Ovary (tissue), 3 donors: ENCODE measurements at regions not wholly inside any gene's neighbourhood (a gene's known extent, or its start where the extent isn't known, plus 50 kb on each side); places are given as distances from the start of the nearest gene placed in this dataset.

ENCODE experiments used
- EP300 ChIP-seq: sonication (generic); formaldehyde crosslinking; IDR thresholded peaks from one replicate; pipeline ENCODE4 v1.6.1; 2017; ENCODE audit warnings: antibody characterized with exemption
- POLR2A ChIP-seq: fragments of 450-650 bp; IDR thresholded peaks from one replicate; pipeline ENCODE4 v1.6.1; 2017; ENCODE audit warnings: antibody characterized with exemption, mild to moderate bottlenecking, moderate library complexity
- TF ChIP-seq, protein P1 (sequence below), 3 donors: fragments of 450-650 bp in 2 of 3; fragments of 200-600 bp in 1 of 3; IDR thresholded peaks; one replicate each; pipeline versions ENCODE4 v1.5.1 to v1.8.0; 2016 to 2022; ENCODE audit warnings: antibody characterized with exemption in 3 of 3, mild to moderate bottlenecking in 1 of 3
- donor health status: DM: no; HTN: no; CAD: no.

DNA sequence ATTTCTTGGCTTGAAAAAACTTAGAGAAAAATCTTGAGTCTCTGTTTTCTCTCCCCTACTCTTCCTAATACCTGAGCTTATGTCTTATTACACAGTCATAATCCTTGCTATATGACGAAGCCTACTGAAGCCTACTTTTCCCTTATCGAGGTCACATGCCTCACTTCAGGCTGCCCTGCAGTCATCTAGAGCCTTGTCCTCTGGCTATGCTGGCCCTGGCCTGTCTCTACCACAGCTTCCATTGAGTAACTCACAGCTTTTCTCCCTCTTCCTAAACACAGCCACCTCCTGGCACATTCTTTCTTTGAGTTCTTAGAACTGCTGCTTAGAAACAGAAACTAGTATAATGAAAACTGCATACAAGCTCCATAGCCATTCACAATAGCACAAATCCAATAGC is 1698.3 kb downstream of the STIM2 start:
- TF ChIP-seq, protein P1, sequence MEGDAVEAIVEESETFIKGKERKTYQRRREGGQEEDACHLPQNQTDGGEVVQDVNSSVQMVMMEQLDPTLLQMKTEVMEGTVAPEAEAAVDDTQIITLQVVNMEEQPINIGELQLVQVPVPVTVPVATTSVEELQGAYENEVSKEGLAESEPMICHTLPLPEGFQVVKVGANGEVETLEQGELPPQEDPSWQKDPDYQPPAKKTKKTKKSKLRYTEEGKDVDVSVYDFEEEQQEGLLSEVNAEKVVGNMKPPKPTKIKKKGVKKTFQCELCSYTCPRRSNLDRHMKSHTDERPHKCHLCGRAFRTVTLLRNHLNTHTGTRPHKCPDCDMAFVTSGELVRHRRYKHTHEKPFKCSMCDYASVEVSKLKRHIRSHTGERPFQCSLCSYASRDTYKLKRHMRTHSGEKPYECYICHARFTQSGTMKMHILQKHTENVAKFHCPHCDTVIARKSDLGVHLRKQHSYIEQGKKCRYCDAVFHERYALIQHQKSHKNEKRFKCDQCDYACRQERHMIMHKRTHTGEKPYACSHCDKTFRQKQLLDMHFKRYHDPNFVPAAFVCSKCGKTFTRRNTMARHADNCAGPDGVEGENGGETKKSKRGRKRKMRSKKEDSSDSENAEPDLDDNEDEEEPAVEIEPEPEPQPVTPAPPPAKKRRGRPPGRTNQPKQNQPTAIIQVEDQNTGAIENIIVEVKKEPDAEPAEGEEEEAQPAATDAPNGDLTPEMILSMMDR (IDR thresholded peaks at IDR 0.05), result no peak
- TF ChIP-seq POLR2A (no peak), EP300 (no peak)
